ENCODE measurements at regions not wholly inside any gene's neighbourhood (a gene's known extent, or its start where the extent isn't known, plus 50 kb on each side); places are given as distances from the start of the nearest gene placed in this dataset.
A peak's percentile ranks its signal among the peaks of the same experiment; 100 is the strongest.
"Not testable (repeated sequence)": the region's sequence is repeated elsewhere in the genome, so short reads cannot be mapped to it uniquely, and the experiment has no call there.

DNA sequence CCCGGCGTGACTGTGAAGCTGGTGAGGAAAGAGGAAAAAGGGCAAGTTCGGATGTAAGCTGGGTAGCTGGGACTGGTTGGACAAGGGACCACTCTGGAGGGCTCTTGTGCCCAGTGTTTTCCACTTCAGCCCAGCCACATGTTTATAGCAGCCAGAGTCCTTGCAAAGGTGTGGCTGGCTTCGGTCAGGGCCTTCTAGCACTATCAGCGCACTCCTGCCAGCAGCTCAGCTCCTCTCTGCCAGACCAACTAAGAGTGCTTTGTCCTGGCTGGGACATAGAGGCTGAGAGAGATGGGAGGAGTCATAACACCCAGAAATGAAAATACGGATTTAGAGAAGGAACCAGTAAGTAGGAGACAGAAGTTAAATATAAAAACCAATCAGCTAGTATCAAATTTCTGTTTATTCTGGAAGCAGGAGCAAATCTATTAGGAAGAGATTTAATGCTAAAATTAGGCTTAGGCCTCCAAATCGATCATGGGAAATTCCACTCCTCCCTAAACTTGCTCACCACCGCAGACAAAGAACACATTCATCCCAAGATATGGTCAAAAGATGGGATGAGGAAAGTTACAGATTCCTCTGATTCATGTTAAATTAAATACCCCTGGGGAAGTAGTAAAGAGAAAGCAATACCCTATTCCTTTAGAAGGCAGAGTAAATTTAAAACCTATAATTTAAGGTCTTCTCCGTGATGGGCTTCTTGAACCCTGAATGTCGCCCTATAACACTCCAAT, 135.0 kb downstream of the RALA start:
- DNase-seq: no peak
- H3K4me1 Mint-ChIP-seq: peaks cover 5 to 10% (median 5%) of the 10 kb centered on the region in 3 donors
- CTCF ChIA-PET: interaction anchor here (0.9 kb wide), 1 partner anchor 178 kb away, joined by 4 read pairs; no protein-coding TSS in a partner anchor

DNA sequence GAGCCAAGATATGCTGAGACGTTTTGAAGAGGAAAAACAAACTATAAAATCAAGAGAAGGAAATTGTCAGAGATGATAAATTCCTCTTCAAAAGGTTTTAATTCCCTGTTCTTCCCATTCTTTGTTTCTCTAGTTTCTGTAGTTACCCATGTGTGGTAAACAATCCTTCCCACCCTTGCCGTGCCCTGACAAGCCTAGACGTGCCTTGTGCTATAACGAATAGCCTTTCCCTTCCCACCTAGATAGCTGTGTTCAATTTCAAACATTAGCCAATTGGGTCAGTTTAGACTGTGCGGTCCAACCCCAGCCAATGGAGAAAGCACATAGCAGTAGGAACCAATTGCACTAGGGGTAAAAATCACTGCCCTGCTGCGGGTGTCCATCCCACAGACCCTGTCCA, 138.1 kb downstream of the RALA start:
- ChIA-PET POLR2A (no interaction called here), CTCF (no interaction called here)
- peaks cover 5 to 10% (median 7%) of the 10 kb centered on the region in 3 donors for H3K4me1 Mint-ChIP-seq

More for the DNA sequence above, 135.0 kb downstream of the RALA start:
- H3K36me3 ChIP-seq (ENCODE audit: insufficient read depth, low read length): no peaks in the 10 kb centered on the region
- Mint-ChIP-seq H3K4me3 (no peak overlapping the region), H3K27ac (no peak overlapping the region), H3K9me3 (no peaks in the 10 kb centered on the region), H3K36me3 (peaks cover under 1 to 4% (median 1%) of the 10 kb centered on the region in 3 donors), H3K27me3 (no peaks in the 10 kb centered on the region)
- no peak overlapping the region for H3K4me3 ChIP-seq (ENCODE audit: low read length)
- POLR2A ChIA-PET: no interaction called here
- H3K9me3 ChIP-seq (ENCODE audit: low read length): no peaks in the 10 kb centered on the region
- no peaks in the 10 kb centered on the region for H3K4me1 ChIP-seq (ENCODE audit: insufficient read depth, low read length)
- H3K27ac ChIP-seq (ENCODE audit: low read depth, low read length): no peak overlapping the region
- no peaks in the 10 kb centered on the region for H3K27me3 ChIP-seq (ENCODE audit: insufficient read depth, low read length, poor library complexity, severe bottlenecking)

DNA sequence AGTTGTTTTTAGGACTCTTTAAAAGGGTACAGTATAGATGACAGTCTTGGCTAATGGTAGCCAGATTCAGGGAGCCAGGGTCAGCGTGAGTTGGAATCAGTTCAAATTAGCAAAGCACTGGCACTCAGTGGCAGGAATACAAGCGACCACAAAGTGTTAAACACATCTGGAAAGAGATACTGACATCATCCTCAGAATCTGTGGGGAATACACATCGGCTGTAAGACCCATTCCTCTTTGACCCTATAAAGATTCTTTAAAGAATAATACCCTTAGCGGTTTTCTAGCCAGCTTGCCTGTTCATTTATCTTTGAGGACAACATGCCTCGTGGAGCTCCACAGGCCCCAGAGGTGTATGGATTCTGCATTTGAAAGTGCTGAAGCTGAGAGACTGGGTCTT, 139.1 kb downstream of the RALA start:
- CTCF ChIA-PET; H3K36me3 ChIP-seq (ENCODE audit: insufficient read depth, low read length); H3K4me3 ChIP-seq (ENCODE audit: low read length); DNase-seq; H3K9me3 Mint-ChIP-seq; H3K4me1 ChIP-seq (ENCODE audit: insufficient read depth, low read length); H3K27me3 ChIP-seq (ENCODE audit: insufficient read depth, low read length, poor library complexity, severe bottlenecking); H3K27me3 Mint-ChIP-seq; H3K27ac ChIP-seq (ENCODE audit: low read depth, low read length); H3K4me3 Mint-ChIP-seq; H3K9me3 ChIP-seq (ENCODE audit: low read length); POLR2A ChIA-PET: not testable (repeated sequence)
- Mint-ChIP-seq H3K27ac (peak overlapping the region in 2 of 8 donors; percentile 4 to 42), H3K36me3 (peaks cover 4 to 15% (median 6%) of the 10 kb centered on the region in 3 donors), H3K4me1 (peaks cover 5 to 10% (median 7%) of the 10 kb centered on the region in 3 donors)

More for the DNA sequence above, 138.1 kb downstream of the RALA start:
- no peak overlapping the region for H3K4me3 ChIP-seq (ENCODE audit: low read length)
- Mint-ChIP-seq H3K9me3 (no peaks in the 10 kb centered on the region), H3K27me3 (no peaks in the 10 kb centered on the region), H3K4me3 (no peak overlapping the region), H3K27ac (no peak overlapping the region), H3K36me3 (peaks cover 3 to 11% (median 4%) of the 10 kb centered on the region in 3 donors)
- H3K36me3 ChIP-seq (ENCODE audit: insufficient read depth, low read length): no peaks in the 10 kb centered on the region
- no peaks in the 10 kb centered on the region for H3K4me1 ChIP-seq (ENCODE audit: insufficient read depth, low read length)
- no peaks in the 10 kb centered on the region for H3K9me3 ChIP-seq (ENCODE audit: low read length)
- no peak for DNase-seq
- no peak overlapping the region for H3K27ac ChIP-seq (ENCODE audit: low read depth, low read length)
- H3K27me3 ChIP-seq (ENCODE audit: insufficient read depth, low read length, poor library complexity, severe bottlenecking): no peaks in the 10 kb centered on the region

GRCh38 chr7:39762881-39763280, 139.5 kb downstream of the RALA start:
- H3K9me3 ChIP-seq (ENCODE audit: low read length): not testable (repeated sequence)

DNA sequence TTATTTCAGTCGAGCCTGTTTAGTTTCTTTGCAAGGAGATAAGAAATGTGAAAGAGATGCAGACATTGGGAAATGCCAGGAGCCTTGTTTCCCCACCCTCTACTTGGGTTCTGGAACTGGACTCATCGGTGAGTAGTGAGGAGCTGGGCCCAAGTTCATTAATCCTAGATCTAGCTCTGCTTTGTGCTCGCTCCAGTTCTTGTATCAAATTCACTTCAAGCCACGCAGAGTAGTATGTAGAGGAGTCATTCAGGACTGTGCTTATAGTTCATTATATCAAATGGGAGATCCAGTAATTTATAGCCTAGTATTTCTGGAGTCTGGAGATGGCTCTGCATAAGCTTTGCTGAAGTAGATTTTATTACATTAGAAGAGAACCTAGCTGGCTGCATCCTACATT, 142.5 kb downstream of the RALA start:
- H3K4me3 ChIP-seq (ENCODE audit: low read length); CTCF ChIA-PET; H3K36me3 ChIP-seq (ENCODE audit: insufficient read depth, low read length); H3K4me1 ChIP-seq (ENCODE audit: insufficient read depth, low read length); H3K9me3 ChIP-seq (ENCODE audit: low read length); H3K27me3 ChIP-seq (ENCODE audit: insufficient read depth, low read length, poor library complexity, severe bottlenecking); H3K4me3 Mint-ChIP-seq; H3K9me3 Mint-ChIP-seq; H3K27ac ChIP-seq (ENCODE audit: low read depth, low read length); DNase-seq; H3K27me3 Mint-ChIP-seq; POLR2A ChIA-PET: not testable (repeated sequence)
- Mint-ChIP-seq H3K4me1 (peaks cover 5 to 10% (median 7%) of the 10 kb centered on the region in 3 donors), H3K27ac (peak overlapping the region in 1 of 8 donors; percentile 25), H3K36me3 (peaks cover 7 to 30% (median 13%) of the 10 kb centered on the region in 3 donors)

More at GRCh38 chr7:39762881-39763280, 139.5 kb downstream of the RALA start:
- H3K27ac Mint-ChIP-seq: peak overlapping the region in 2 of 8 donors; percentile 38 to 52
- H3K4me3 ChIP-seq (ENCODE audit: low read length); H3K4me1 ChIP-seq (ENCODE audit: insufficient read depth, low read length); H3K36me3 ChIP-seq (ENCODE audit: insufficient read depth, low read length); H3K27ac ChIP-seq (ENCODE audit: low read depth, low read length); DNase-seq; H3K9me3 Mint-ChIP-seq; H3K27me3 Mint-ChIP-seq; POLR2A ChIA-PET; H3K27me3 ChIP-seq (ENCODE audit: insufficient read depth, low read length, poor library complexity, severe bottlenecking); CTCF ChIA-PET; H3K4me3 Mint-ChIP-seq: not testable (repeated sequence)
- peaks cover 4 to 19% (median 10%) of the 10 kb centered on the region in 3 donors for H3K36me3 Mint-ChIP-seq
- H3K4me1 Mint-ChIP-seq: peaks cover 5 to 10% (median 7%) of the 10 kb centered on the region in 3 donors

- H3K27me3 Mint-ChIP-seq; H3K9me3 ChIP-seq (ENCODE audit: low read length); CTCF ChIA-PET; H3K4me1 Mint-ChIP-seq; H3K27ac ChIP-seq (ENCODE audit: low read depth, low read length); H3K4me3 ChIP-seq (ENCODE audit: low read length); H3K4me1 ChIP-seq (ENCODE audit: insufficient read depth, low read length); DNase-seq; H3K27ac Mint-ChIP-seq; H3K4me3 Mint-ChIP-seq; H3K9me3 Mint-ChIP-seq; H3K27me3 ChIP-seq (ENCODE audit: insufficient read depth, low read length, poor library complexity, severe bottlenecking); H3K36me3 ChIP-seq (ENCODE audit: insufficient read depth, low read length): not testable (repeated sequence)
- peaks cover 4 to 43% (median 24%) of the 10 kb centered on the region in 3 donors for H3K36me3 Mint-ChIP-seq
- POLR2A ChIA-PET: interaction anchor here (0.6 kb wide), 1 partner anchor 277 kb away, joined by 8 read pairs; no protein-coding TSS in a partner anchor
These were observed 145.1 kb downstream of the RALA start for GRCh38 chr7:39768439-39768838.

DNA sequence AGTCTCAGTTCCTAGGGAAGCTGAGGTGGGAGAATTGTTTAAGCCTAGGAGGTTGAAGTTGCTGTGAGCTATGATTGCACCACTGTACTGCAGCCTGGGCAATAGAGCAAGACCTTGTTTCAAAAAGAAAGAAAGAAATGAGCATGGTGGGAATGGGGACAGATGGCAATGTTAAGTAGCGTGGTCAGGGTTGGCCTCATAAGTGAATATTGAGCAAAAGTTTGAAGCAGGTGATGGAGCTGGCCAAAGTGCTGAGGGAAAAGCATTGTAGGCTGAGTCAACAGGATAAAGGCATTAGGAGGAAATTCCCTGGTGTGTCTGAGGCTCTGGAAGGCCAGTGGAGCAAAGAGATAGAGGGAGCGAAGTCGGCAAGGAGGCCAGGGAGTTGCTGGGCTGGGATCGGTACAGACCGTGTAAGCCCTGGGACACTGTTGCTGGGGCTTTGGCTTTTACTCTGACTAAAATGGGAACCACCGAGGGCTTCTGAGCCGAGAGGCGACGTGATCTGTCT, 151.0 kb downstream of the RALA start:
- H3K9me3 Mint-ChIP-seq; CTCF ChIA-PET; POLR2A ChIA-PET; H3K4me3 ChIP-seq (ENCODE audit: low read length); H3K4me3 Mint-ChIP-seq; H3K4me1 ChIP-seq (ENCODE audit: insufficient read depth, low read length); H3K27me3 ChIP-seq (ENCODE audit: insufficient read depth, low read length, poor library complexity, severe bottlenecking); H3K36me3 ChIP-seq (ENCODE audit: insufficient read depth, low read length); H3K27ac ChIP-seq (ENCODE audit: low read depth, low read length); DNase-seq; H3K4me1 Mint-ChIP-seq; H3K27me3 Mint-ChIP-seq; H3K9me3 ChIP-seq (ENCODE audit: low read length): not testable (repeated sequence)
- Mint-ChIP-seq H3K36me3 (peaks cover 0 to 31% (median 19%) of the 10 kb centered on the region in 3 donors), H3K27ac (peak overlapping the region in 1 of 8 donors; percentile 38)

- DNase-seq; H3K27me3 Mint-ChIP-seq; H3K4me3 ChIP-seq (ENCODE audit: low read length); CTCF ChIA-PET; H3K4me1 Mint-ChIP-seq; POLR2A ChIA-PET; H3K27me3 ChIP-seq (ENCODE audit: insufficient read depth, low read length, poor library complexity, severe bottlenecking); H3K27ac Mint-ChIP-seq; H3K27ac ChIP-seq (ENCODE audit: low read depth, low read length); H3K9me3 Mint-ChIP-seq; H3K4me3 Mint-ChIP-seq; H3K9me3 ChIP-seq (ENCODE audit: low read length); H3K4me1 ChIP-seq (ENCODE audit: insufficient read depth, low read length); H3K36me3 ChIP-seq (ENCODE audit: insufficient read depth, low read length): not testable (repeated sequence)
- peaks cover 7 to 48% (median 7%) of the 10 kb centered on the region in 3 donors for H3K36me3 Mint-ChIP-seq
These were observed 158.2 kb downstream of the RALA start for GRCh38 chr7:39781557-39781956.
